AG04450 (cell line): ENCODE measurements at regions not wholly inside any gene's neighbourhood (a gene's known extent, or its start where the extent isn't known, plus 50 kb on each side); places are given as distances from the start of the nearest gene placed in this dataset.

Experiments
- CTCF ChIA-PET: fragments of 300-600, 350-600 bp; formaldehyde crosslinking; extraction: SDS; loops from one replicate; lab custom pipeline; 2022; ENCODE audit warnings: antibody characterized with exemption, inconsistent platforms; lab: Charles Lee
- POLR2A ChIA-PET: fragments of 350-600 bp; formaldehyde crosslinking; extraction: SDS; loops from one replicate; lab custom pipeline; 2021; ENCODE audit warnings: antibody characterized with exemption, inconsistent platforms; lab: Yijun Ruan, JAX
- DNase-seq: peaks from one replicate; pipeline ENCODE4 v3.0.0-alpha.2; 2011; ENCODE audit warnings: low read depth, low spot score
- H3K27ac ChIP-seq: one replicate; pipeline ENCODE4 v1.5.1; 2012; ENCODE audit warnings: low read depth, low read length, control low read depth
- H3K27me3 ChIP-seq: one replicate; pipeline ENCODE4 v1.6.0; 2012; ENCODE audit warnings: low read length; ENCODE audit not compliant: control insufficient read depth, insufficient read depth
- H3K4me3 ChIP-seq: 2 replicates; pipeline ENCODE4 v1.5.1; 2011; ENCODE audit warnings: mild to moderate bottlenecking, low read depth, low read length, control low read depth
- H3K9me3 ChIP-seq: 2 replicates; pipeline ENCODE4 v1.5.1; 2012; ENCODE audit warnings: low read length; ENCODE audit not compliant: control insufficient read depth, insufficient read depth
- CTCF ChIP-seq: IDR thresholded peaks from 2 replicates; pipeline ENCODE4 v1.5.1; 2011; ENCODE audit warnings: low read depth, low read length, control low read depth, inconsistent platforms

DNA sequence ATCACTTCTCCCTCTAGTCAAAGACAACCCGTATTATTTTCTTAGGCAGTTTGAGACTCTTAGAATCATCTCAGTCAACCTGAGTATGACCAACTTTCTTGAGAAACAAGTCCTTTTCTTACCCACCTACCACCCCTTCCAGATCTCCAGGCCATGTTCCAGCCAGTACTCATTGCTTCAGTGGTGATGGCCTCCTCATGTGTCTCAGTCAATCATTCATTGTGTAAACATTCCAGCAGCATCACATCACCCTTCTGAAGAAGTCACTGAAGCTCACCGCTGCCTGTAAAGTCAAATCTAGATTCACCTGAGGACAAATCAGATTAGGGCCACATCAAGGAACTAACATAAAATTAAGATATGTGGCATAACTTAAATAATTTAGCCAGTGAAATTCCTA, 467.2 kb upstream of the NRP1 start:
- no peak overlapping the region for H3K4me3 ChIP-seq
- H3K27ac ChIP-seq, result no peak overlapping the region
- ChIA-PET POLR2A (no interaction called here), CTCF (no interaction called here)
- TF ChIP-seq CTCF, result no peak
- no peak for DNase-seq
- no peaks in the 10 kb centered on the region for H3K27me3 ChIP-seq
- no peaks in the 10 kb centered on the region for H3K9me3 ChIP-seq

- CTCF ChIA-PET, result no interaction called here
These were observed 466.5 kb upstream of the NRP1 start for GRCh38 chr10:33800986-33801385.

GRCh38 chr10:33800545-33800944, 466.1 kb upstream of the NRP1 start:
- DNase-seq, result no peak
- ChIA-PET POLR2A (no interaction called here), CTCF (no interaction called here)

More at GRCh38 chr10:33800986-33801385, 466.5 kb upstream of the NRP1 start:
- TF ChIP-seq CTCF, result no peak
- Histone ChIP-seq H3K4me3 (no peak overlapping the region), H3K27me3 (no peaks in the 10 kb centered on the region), H3K27ac (no peak overlapping the region), H3K9me3 (no peaks in the 10 kb centered on the region)
- POLR2A ChIA-PET, result no interaction called here
- no peak for DNase-seq

DNA sequence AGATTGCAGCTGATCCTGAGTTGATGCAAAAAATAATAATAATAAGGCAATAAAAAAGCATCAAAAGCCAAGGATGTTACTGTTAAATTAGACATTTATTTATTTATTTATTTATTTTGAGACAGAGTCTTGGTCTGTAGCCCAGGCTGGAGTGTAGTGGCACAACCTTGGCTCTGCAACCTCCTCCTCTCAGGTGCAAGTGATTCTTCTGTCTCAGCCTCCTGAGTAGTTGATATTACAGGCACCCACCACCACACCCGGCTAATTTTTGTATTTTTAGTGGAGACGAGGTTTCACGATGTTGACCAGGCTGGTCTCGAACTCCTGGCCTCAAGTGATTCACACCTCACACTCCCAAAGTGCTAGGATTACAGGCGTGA, 465.5 kb upstream of the NRP1 start:
- no peaks in the 10 kb centered on the region for H3K27me3 ChIP-seq
- DNase-seq, result no peak
- no peak overlapping the region for H3K4me3 ChIP-seq
- CTCF ChIA-PET, result no interaction called here
- no peak for TF ChIP-seq CTCF
- H3K9me3 ChIP-seq, result no peaks in the 10 kb centered on the region
- H3K27ac ChIP-seq, result no peak overlapping the region
- POLR2A ChIA-PET, result no interaction called here

More at GRCh38 chr10:33800545-33800944, 466.1 kb upstream of the NRP1 start:
- no peaks in the 10 kb centered on the region for H3K9me3 ChIP-seq
- TF ChIP-seq CTCF, result no peak
- H3K4me3 ChIP-seq, result no peak overlapping the region
- H3K27me3 ChIP-seq, result no peaks in the 10 kb centered on the region
- H3K27ac ChIP-seq, result no peak overlapping the region

DNA sequence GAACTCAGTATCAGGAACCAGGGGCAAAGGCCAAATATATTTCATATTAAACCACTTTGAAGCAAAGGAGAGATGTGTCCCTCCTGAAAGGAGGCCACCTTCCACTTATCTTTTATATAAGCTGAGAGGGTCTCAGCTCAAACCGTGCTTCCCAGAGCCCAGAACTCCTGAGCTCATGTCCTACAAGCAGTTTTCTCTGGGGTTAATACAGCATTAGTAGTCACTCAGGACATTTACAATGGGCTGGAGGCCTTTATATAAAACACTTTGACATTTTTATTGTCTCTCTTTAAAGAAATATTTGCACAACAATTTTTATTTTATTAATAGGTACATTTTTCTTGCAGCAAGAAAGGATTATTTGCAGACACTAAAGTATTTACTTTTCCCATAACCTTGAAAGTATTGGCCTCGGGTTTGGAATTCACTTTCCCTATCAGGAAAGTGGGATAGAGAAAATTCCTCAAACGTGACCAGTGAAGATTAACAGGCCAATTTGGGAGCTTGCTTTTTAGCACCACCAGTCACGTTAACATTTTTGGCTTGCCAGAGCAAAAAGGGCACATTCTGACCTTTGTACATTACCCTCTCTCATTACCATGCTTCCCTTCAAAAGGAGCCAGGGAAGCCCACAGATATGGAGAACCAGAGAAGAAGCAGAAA, 464.9 kb upstream of the NRP1 start:
- no peak for TF ChIP-seq CTCF
- H3K9me3 ChIP-seq, result no peaks in the 10 kb centered on the region
- POLR2A ChIA-PET, result no interaction called here
- no peak overlapping the region for H3K4me3 ChIP-seq
- CTCF ChIA-PET, result no interaction called here
- H3K27ac ChIP-seq, result no peak overlapping the region
- H3K27me3 ChIP-seq, result no peaks in the 10 kb centered on the region
- no peak for DNase-seq
